Adrenal gland (tissue), 9 donors: ENCODE measurements at regions not wholly inside any gene's neighbourhood (a gene's known extent, or its start where the extent isn't known, plus 50 kb on each side); places are given as distances from the start of the nearest gene placed in this dataset.

ENCODE experiments used
- DNase-seq, 7 donors: peaks; one replicate each; pipeline ENCODE4 v3.0.0-alpha.2; 2019 to 2020
- H3K27ac ChIP-seq, 5 donors: fragments of 200-600 bp; sonication (generic) in 4 of 5; 1 replicate in 3 of 5; 2 replicates in 2 of 5; pipeline versions ENCODE4 v1.5.1 to v1.8.0; 2016 to 2020; ENCODE audit warnings: mild to moderate bottlenecking in 1 of 5
- H3K27me3 ChIP-seq: fragments of 200-600 bp; 2 replicates; pipeline ENCODE4 v1.8.0; 2021
- H3K36me3 ChIP-seq, 2 donors: fragments of 200-600 bp; replicated peaks in 1 of 2; 1 replicate in 1 of 2; 2 replicates in 1 of 2; pipeline versions ENCODE4 v1.5.1 to v1.8.0; 2018 to 2022
- H3K4me1 ChIP-seq, 2 donors: fragments of 200-600 bp; replicated peaks in 1 of 2; 1 replicate in 1 of 2; 2 replicates in 1 of 2; pipeline versions ENCODE4 v1.5.1 to v1.8.0; 2018 to 2021
- H3K4me3 ChIP-seq, 4 donors: fragments of 200-600 bp; sonication (generic) in 3 of 4; one replicate each; pipeline ENCODE4 v1.5.1; 2016 to 2018
- H3K9me3 ChIP-seq, 3 donors: fragments of 200-600 bp; sonication (generic) in 1 of 3; replicated peaks in 1 of 3; 1 replicate in 2 of 3; 2 replicates in 1 of 3; pipeline versions ENCODE4 v1.5.1 to v1.8.0; 2016 to 2021
- CTCF ChIP-seq, 6 experiments: fragments of 450-650 bp in 4 of 6; fragments of 200-600 bp in 2 of 6; sonication (generic) in 1 of 6; IDR thresholded peaks; 1 replicate in 5 of 6; 2 replicates in 1 of 6; pipeline versions ENCODE4 v1.5.1 to v1.8.0; 2016 to 2021; ENCODE audit warnings: antibody characterized with exemption in 6 of 6, mild to moderate bottlenecking in 2 of 6, moderate library complexity in 1 of 6
- POLR2A ChIP-seq, 2 donors: fragments of 450-650 bp; IDR thresholded peaks; one replicate each; pipeline ENCODE4 v1.6.1; 2017; ENCODE audit warnings: antibody characterized with exemption in 2 of 2, mild to moderate bottlenecking in 2 of 2, moderate library complexity in 1 of 2
- WGBS, 4 donors: extraction: QIAGEN DNeasy Blood & Tissue Kit in 2 of 4; methylation state at CpG; one replicate each; pipeline versions ENCODE4 v1.1.5 to v1.1.7; 2013 to 2017; 5-methylcytosine and 5-hydroxymethylcytosine counted together
- intact Hi-C, 2 donors: fragments of 100-400 bp; cut with DNase I; formaldehyde crosslinking; loops; one replicate each; pipeline versions ENCODE4 v1.14.1 to v1.15.0; 2022 to 2023
- donor health status: healthy with polysubstance abuse.
- donor health status: Bipolar disorder and iron deficiency.
- donor health status: DM: yes; HTN: yes; CAD: no.
- donor health status: DM: no; HTN: no; CAD: no.
- donor health status: DM: no; HTN: no; CAD: no.

GRCh38 chr3:72383230-72383629 lies 465.0 kb downstream of the SHQ1 start:
- TF ChIP-seq POLR2A (IDR thresholded peaks at IDR 0.05) (no peak), CTCF (IDR thresholded peaks at IDR 0.05) (no peak)
- peaks cover 0 to 11% of the 10 kb centered on the region in 2 donors for H3K4me1 ChIP-seq
- H3K36me3 ChIP-seq: peaks cover 0 to 4% of the 10 kb centered on the region in 2 donors
- DNase-seq: no peak
- no peak overlapping the region for H3K27ac ChIP-seq
- WGBS, 4 donors: 97 to 100% (median 97%) methylated on average over 4 of the region's 4 CpGs
- intact Hi-C loops: no loop called here
- no peaks in the 10 kb centered on the region for H3K27me3 ChIP-seq
- H3K9me3 ChIP-seq: no peaks in the 10 kb centered on the region
- H3K4me3 ChIP-seq: no peak overlapping the region

- Histone ChIP-seq H3K27ac (no peak overlapping the region), H3K4me1 (peaks cover 0 to 11% of the 10 kb centered on the region in 2 donors), H3K36me3 (peaks cover 0 to 4% of the 10 kb centered on the region in 2 donors), H3K27me3 (no peaks in the 10 kb centered on the region), H3K4me3 (no peak overlapping the region), H3K9me3 (no peaks in the 10 kb centered on the region)
- WGBS, 4 donors: 91 to 96% (median 92%) methylated on average over 4 of the region's 4 CpGs
- no peak for DNase-seq
- TF ChIP-seq CTCF (IDR thresholded peaks at IDR 0.05) (no peak), POLR2A (IDR thresholded peaks at IDR 0.05) (no peak)
- intact Hi-C loops: no loop called here
These were observed 465.8 kb downstream of the SHQ1 start for GRCh38 chr3:72382460-72382859.

- intact Hi-C loops: no loop called here
- H3K27me3 ChIP-seq: no peaks in the 10 kb centered on the region
- H3K4me1 ChIP-seq: peaks cover 0 to 11% of the 10 kb centered on the region in 2 donors
- TF ChIP-seq CTCF (IDR thresholded peaks at IDR 0.05) (no peak), POLR2A (IDR thresholded peaks at IDR 0.05) (no peak)
- WGBS, 4 donors: 91 to 94% (median 93%) methylated on average over 6 of the region's 6 CpGs
- DNase-seq: no peak
- no peak overlapping the region for H3K27ac ChIP-seq
- H3K36me3 ChIP-seq: peaks cover 0 to 4% of the 10 kb centered on the region in 2 donors
- no peaks in the 10 kb centered on the region for H3K9me3 ChIP-seq
- no peak overlapping the region for H3K4me3 ChIP-seq
These were observed 466.7 kb downstream of the SHQ1 start for GRCh38 chr3:72381584-72381983.

GRCh38 chr3:72380711-72381493 lies 467.3 kb downstream of the SHQ1 start:
- Histone ChIP-seq H3K27ac (peak overlapping the region in 1 of 5 donors; percentile 17), H3K4me3 (no peak overlapping the region), H3K4me1 (peaks cover 0 to 11% of the 10 kb centered on the region in 2 donors), H3K9me3 (no peaks in the 10 kb centered on the region), H3K36me3 (peaks cover 0 to 4% of the 10 kb centered on the region in 2 donors), H3K27me3 (no peaks in the 10 kb centered on the region)
- intact Hi-C loops: no loop called here
- DNase-seq: no peak
- 91 to 97% (median 93%) methylated on average over 8 of the region's 8 CpGs for WGBS, 4 donors
- TF ChIP-seq POLR2A (IDR thresholded peaks at IDR 0.05): no peak
- no peak for TF ChIP-seq CTCF (IDR thresholded peaks at IDR 0.05)
